Testis (tissue), 2 donors: ENCODE measurements at regions not wholly inside any gene's neighbourhood (a gene's known extent, or its start where the extent isn't known, plus 50 kb on each side); places are given as distances from the start of the nearest gene placed in this dataset.

Experiments used
- POLR2A ChIP-seq: fragments of 450-650 bp; IDR thresholded peaks from one replicate; pipeline ENCODE4 v1.6.1; 2017; ENCODE audit warnings: antibody characterized with exemption, mild to moderate bottlenecking, moderate library complexity
- TF ChIP-seq, protein P1 (sequence below), 3 experiments: fragments of 450-650 bp in 2 of 3; fragments of 200-600 bp in 1 of 3; sonication (generic) in 1 of 3; IDR thresholded peaks; one replicate each; pipeline ENCODE4 v1.5.1; 2016 to 2019; ENCODE audit warnings: antibody characterized with exemption in 3 of 3, mild to moderate bottlenecking in 2 of 3, moderate library complexity in 1 of 3

DNA sequence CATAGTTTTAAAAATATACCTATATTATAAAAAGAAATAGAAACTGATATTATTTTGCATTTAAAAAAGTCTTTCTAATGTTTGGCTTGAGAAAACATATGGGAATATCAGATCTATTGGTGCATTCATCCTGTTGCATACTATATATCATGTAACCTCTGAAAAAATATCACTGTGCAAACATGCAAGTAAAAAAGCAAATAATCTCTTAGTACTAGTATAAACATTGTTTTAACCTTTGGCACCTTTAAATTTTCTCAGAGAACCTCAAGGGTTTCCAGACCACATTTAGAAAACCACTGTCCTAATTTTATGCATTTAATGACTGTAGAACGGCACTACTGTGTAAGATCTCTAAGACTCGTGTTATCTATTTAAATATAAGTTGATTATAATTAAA, 416.8 kb downstream of the LRFN5 start:
- TF ChIP-seq, protein P1, sequence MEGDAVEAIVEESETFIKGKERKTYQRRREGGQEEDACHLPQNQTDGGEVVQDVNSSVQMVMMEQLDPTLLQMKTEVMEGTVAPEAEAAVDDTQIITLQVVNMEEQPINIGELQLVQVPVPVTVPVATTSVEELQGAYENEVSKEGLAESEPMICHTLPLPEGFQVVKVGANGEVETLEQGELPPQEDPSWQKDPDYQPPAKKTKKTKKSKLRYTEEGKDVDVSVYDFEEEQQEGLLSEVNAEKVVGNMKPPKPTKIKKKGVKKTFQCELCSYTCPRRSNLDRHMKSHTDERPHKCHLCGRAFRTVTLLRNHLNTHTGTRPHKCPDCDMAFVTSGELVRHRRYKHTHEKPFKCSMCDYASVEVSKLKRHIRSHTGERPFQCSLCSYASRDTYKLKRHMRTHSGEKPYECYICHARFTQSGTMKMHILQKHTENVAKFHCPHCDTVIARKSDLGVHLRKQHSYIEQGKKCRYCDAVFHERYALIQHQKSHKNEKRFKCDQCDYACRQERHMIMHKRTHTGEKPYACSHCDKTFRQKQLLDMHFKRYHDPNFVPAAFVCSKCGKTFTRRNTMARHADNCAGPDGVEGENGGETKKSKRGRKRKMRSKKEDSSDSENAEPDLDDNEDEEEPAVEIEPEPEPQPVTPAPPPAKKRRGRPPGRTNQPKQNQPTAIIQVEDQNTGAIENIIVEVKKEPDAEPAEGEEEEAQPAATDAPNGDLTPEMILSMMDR (IDR thresholded peaks at IDR 0.05): no peak
- no peak for TF ChIP-seq POLR2A
